NCI-H345 (cell line): ENCODE measurements at regions not wholly inside any gene's neighbourhood (a gene's known extent, or its start where the extent isn't known, plus 50 kb on each side); places are given as distances from the start of the nearest gene placed in this dataset.

Source experiments
- DNase-seq: peaks from one replicate; lab custom pipeline; 2025; lab: John Stamatoyannopoulos, UW

DNA sequence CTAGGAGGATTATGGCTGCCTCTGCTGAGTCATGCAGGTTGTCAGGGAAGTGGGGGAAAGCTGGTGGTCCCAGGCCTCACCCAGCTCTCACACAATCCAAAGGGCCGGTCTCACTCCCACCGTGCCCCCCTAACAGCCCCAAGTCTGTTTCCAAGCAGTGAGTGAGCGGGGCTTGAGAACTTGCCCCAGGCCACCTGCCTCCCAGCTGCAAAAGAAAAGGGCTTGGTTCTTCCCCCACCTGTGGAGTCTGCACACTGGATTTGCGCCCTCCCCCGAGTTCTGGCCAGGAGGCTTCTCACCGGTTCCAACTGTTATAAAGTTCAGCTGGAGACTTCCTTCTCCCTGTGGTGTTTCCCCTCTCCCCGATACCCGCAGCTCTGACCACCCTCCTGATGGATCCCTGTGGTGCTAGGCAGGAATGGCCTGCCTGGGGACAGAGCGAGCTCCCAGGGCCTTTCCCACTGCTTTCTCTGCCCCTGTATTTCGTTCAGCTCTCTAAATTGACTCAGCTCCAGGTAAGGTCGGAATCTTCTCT is 222.3 kb downstream of the BARHL2 start:
- no peak for DNase-seq

DNA sequence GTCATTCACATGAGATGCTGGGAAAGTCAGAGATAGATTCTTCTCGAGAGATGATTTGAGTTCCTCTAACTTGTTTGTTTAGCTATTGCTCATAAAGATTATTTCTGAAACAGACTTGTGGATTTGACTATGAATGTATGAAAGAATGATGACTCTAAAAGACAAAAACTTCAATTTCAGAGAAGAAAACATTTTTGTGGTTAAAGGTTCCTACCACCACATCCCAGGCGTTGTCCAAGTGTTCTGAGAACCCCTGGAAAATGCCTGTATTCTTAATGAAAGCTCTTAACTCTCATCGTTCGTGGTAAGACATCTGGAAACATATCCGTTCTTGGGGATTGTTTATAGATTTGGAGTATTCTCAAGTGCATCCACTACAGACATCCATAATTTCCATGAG is 228.7 kb downstream of the BARHL2 start:
- no peak for DNase-seq

DNA sequence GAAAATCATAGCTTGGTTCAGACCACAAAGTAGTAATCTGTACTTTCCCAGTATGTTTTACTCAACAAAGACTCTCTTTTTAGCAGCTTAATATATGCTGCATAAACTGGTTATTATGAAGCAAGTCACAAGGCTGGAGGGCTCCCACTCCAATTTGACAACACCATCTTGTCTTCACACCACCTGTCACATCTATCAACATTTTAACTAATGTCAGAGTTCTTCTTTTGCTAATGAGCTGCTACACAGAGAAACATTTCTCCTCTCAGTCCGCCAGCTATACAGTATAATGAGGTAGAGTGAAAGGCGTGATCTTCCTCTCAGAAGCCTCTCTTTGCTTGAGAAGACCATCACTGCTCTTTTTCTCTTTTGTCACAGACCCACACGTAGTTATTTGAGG is 230.1 kb downstream of the BARHL2 start:
- DNase-seq: no peak

DNA sequence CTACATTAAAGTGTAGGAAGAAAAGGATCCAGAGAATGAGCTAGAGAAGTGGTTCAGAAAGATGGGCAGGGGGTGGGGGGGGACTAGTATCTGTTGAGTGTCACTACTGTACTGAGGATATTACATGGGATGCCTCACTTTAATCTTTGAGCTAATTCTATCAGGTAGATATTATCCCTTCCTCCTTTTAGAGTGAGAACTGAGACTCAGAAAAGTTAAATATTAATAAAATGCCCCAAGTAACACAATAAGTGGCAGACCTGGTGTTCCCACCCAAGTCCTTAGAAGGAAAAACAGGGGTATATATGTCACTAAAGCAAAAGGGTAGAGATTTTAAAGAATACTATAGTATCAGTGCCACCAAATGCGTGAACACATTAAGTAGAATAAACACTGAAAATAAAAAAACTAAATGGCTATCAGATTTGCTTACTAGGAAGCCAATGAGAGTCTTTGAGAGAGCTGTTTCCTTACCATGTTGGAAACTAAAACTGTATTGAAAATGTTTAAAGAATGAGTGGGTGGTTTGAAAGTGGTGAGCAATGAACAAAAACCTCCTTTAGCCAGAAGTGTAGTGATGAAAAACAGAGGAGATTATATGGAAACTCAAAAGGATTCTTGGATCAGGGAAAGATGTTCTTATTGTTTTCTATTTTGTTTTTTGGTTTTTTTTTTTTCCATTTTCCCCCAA is 230.8 kb downstream of the BARHL2 start:
- DNase-seq: no peak

DNA sequence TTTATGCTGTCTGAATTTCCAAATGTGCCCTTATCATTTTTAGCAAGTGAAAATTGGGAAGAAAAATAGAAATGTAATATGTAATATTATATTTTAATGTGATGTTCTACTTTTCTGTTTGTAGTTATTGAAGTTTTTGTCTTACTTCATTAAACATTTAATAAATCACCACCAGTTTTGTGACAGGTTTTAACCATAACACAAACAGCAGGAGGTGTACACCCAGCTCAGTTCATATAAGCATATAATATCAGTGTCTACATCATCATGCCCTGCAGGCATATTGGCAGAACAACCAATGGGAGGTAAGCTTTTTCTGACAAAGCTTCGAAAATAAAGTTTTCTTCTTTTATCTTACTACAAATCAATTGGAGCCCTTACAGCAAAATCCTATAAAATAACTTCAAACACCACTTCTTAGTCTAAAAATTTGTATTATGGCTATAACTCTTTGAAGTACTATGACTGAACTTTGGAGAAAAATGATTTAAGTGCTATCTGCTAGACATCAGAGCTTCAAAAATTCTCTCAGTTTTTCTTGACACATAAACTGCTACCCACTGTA is 236.7 kb downstream of the BARHL2 start:
- no peak for DNase-seq

DNA sequence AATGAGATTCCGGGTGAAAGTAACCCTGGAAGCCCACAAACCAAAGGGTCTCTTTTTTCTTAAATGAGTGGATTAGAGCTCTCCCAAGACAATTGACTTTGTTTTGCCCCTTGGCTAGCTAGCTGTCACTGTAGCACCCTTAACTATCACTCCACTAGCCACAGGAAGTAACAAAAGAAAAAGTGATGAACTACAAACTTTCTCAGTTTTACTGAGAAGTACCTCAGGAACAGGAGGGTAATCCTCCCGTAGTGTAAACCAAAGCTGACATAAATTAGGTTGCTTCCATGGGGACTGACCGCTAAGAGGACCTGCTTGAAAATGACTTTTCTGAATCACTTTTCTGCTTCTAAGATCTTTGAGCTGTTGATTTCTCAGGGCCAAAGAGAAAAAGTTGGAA is 240.1 kb downstream of the BARHL2 start:
- DNase-seq: no peak

DNA sequence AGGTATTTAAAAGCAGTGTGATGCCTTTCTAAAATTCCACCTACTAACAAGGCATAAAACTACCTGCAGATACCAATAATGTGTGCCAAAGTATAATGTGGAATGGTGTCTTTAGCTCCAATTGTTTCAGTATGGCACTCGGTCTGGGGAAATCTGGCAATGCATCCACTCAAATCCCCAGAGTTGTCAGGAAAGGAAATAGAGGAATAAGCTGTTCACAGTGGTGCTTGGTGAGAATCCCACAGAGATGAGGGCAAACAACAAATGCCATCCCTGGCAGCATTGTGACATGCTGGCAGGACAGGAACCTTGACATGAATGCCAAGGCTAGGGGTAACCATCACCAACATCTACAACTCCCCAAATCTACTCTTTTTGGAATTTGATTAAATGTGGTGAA is 240.7 kb downstream of the BARHL2 start:
- DNase-seq: no peak

DNA sequence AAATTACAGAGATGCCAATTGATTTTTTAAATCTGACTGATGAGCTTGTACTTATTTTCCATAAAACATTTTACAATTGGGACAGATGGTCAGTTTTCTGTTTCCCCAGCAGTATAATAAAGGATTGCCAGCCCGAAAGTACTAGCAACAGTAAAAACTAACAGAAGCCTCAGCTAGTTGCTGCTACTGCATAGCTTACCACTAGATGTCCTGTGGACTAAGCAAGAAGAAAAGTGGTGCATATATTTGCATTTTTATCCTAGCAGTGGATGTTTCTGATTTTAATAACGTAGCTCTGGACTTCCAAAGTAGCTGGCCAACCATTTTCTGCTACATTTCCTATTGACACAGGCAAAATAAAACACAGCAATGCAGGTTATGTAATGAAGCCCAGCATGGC is 241.5 kb downstream of the BARHL2 start:
- DNase-seq: peak; percentile 2

DNA sequence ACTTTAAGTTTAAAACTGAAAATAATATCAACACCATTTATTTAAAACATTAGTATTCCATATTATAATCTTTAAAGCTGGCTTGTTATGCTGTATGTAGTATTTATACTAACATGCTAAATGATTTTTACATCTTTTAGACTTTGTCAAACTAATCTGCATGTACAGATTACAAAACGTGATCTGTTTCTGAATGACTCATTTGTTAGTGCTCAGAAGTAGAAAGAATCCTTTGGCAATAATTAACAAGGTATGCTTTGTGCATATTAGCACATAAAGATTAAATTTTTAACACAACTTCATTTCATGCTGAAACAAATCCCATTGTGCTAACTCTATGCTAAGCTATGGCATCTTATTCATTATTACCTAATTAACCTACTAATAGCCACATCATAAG is 242.4 kb downstream of the BARHL2 start:
- no peak for DNase-seq

DNA sequence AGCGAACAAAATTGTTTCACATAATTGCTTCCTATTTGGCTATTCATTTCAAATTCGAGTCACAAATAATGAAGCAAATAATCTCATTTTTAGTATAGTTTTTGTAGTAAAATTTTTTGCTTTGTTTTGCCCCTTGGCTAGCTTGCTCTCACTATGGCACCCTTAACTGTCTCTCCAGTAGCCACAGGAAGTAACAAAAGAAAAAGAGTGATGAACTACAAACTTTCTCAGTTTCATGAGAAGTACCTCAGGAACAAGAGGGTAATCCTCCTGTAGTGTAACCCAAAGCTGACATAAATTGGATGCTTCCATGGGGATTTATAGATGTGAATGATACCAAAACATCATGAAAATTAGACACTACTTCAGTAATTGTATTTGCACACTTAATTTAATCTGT is 242.9 kb downstream of the BARHL2 start:
- no peak for DNase-seq

DNA sequence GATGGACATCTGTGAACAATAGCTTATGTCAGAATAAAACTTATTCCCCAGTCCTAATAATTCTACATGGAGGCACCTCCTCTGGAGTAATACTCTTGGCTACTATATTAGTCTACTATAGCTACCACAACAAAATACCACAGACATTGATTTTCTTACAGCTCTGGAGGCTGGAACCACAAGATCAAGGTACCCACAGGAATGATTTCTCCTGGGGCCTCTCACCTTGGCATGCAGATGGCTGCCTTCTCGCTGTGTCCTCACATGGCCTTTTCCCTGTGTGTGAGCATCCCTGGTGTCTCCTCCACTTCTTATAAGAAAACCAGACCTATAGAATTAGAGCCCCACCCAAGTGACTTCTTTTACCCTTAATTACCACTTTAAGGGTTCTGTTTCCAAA is 244.3 kb downstream of the BARHL2 start:
- no peak for DNase-seq

DNA sequence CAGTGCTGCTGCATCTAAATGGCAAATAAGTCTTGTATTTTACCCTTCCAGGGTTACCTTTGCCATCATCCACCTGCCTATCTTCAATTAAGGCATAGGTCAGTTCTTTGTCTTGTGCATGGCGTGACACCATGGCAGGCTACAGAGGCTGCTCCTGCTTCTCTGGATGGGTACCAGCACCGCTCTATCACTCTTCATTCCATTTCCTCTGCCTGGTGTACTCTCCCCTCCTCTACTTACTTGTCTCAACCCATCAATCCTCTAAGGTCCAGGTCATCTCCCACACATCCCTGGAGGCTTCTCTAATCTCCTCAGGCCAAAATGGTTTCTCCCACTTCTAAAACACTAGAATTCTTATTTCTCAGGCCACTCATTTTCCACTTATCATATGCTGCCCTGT is 257.5 kb downstream of the BARHL2 start:
- DNase-seq: no peak

DNA sequence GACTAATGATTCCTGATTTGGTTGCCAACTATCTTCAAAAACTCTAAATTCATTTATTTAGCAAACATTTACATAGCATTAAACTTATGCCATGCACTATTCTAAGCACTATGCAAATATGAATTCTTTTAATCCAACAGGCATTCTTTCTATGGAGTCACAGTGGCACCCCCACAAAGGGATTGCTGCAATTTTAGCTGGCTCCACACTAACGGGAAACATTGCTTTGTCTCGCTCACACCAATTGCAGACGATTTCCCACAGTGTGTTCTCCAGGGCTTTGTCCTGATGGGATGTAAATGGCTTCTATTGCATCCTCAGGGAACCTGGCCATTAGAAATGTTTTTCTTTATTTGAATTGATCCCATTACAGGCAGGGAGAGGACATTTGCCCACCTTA is 259.1 kb downstream of the BARHL2 start:
- no peak for DNase-seq

DNA sequence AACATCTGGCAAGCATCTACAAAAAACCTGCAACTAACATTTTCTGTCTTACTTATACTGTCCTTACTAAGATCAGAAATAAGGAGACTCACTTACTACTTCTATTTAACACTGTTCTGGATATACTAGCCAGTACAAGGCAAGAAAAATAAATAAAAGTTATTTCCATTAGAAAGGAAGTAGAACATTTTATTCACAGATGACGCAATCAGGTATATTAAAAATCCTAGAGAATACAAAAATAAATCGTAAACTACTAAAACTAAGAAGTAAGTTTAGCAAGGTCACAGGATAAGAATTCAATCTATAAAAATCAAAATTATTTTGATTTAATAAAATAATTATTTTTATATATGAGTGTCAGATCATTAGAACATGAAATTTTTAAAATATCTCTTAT is 264.6 kb downstream of the BARHL2 start:
- DNase-seq: no peak

DNA sequence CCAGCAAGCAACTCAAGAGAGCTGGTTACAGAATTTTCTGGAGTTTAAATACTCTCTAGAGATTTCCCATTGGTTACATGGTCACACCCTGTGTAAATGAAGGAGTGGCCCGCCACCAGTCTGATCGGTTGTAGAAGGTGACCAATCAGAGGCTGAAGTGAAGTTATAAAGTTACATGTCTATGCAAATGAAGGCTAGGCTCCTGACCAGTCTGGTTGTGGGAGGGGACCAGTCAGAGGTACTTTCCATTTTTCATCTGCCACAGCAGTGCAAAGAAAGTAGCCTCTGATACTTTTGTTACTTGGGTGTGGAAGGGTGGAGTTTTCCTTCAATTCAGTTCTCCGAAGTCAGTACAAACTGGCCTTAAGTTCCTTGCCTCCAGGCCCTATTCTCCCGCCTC is 273.7 kb downstream of the BARHL2 start:
- DNase-seq: no peak

DNA sequence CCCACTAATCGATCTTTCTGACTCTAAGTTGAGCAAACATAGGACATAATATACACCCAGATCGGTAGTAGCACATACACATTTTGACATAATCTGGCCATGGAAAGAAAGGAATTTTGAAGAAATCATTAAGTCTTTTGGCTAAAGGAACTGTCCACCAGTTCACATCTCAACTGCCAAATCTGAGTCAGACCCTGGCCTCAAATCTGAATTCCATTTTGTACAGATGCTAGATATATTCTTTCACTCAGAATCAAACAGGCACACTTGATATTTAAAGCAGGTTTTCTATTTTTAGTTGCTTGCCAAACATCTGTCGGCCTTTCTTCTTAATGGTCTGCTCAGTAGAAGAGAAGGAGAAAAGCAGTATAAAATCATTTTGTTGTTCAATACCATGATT is 281.8 kb downstream of the BARHL2 start:
- DNase-seq: no peak

DNA sequence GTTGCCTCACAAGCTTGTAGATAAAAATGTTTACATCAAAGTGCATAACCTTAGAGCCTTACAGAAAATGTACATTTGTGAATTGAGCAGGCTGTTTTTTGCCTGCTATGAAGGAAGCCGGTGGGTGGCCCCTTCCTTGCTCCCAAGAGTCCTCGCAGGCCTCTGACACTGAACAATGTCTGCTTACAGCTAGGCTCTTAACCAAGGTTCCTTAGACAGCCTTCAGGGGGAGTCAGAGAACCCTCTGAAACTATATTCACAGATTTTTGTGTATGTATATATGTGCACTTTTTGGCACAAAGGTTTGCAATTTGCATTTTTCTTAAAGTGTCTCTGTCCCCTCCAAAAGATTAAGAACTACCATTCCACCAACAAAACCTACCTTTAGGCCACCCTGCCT is 282.6 kb downstream of the BARHL2 start:
- no peak for DNase-seq

DNA sequence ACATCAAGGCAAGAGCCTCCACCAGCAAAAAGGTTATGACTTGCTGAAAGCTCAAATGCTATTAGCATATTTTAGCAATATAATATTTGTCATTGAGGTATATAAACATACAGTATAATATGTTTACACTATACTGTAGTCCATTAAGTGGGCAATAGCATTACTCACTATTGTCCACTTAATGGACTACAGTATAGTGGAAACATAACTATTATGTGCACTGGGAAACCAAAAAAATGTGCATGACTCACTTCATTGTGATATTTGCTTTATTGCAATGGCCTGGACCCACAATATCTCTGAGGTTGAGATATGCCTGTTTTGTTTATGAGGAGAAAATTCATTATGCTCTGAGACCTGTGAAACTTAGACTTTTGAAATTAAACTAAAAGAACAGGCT is 300.0 kb downstream of the BARHL2 start:
- DNase-seq: no peak

DNA sequence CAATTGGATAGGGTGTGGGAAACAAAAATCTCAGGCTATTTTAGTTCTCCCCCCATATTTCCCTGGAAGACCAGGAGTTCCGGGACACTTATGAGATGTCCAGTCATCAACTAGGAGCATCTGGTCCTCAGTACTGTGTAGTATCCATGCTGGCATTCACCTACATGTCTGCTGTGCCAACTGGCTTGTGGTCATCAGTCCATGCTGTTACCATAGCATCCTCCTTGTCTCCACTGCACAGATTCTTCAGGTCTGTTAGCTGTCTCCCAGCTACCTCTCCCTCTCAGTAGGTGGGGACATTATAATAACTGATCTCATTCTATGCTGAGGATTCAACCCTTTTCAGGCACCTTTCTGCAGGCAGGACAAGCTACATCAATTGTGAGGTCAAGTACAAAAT is 302.9 kb downstream of the BARHL2 start:
- no peak for DNase-seq

DNA sequence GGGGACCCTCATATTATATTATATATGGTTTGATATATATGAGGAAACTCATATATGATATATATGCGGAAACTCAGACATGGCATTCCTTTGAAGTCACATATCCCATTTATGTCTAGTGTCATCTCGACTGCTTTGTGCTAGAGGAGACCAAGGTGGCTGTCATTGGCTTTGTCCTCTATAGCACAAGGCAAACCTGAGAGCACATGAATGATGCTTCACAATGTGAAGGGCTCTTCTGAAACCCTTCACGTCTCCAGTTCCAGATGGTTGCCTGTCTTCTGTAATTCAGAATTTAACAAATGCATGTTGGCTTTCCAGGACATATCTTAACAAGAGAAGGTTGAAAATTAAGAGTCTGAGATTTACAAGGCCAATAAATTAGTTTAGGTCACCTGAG is 303.6 kb downstream of the BARHL2 start:
- peak; percentile 49 for DNase-seq

DNA sequence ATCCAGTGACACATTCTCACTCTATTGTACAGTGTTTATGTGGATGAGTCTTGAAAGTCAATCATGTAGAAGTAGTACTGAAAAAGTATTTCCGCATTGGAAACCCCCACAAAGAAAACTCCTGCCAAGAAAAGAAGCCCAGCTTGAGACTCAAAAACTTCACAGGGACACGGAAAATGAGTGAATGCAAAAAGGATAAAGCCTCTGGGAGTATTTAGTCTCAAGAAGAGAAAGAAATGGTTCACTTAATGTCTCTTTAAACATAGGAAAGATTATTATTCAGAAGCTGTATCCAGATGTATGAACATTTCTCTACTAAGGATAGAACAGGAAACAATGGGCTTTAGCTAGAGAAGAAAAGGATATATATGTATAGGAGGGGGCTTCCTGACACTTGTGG is 304.5 kb downstream of the BARHL2 start:
- DNase-seq: no peak

DNA sequence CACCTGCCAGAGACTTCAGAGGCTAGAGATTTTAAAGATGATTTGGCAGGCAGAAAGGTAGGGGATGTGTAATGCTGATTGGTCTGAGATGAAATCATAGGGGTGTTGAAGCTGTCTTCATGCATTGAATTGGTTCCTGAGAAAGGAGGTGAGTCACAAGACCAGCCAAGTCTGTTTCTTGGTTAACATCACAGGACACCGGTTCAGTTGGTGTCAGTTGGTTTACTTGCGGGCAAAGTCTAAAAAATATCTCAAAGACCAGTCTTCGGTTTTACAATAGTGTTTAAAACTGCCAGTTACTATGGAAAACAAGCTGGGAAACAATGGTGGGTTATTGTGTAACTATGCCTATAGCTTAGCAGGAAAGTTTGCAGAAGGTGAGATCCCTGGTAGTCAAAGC is 305.9 kb downstream of the BARHL2 start:
- DNase-seq: no peak

DNA sequence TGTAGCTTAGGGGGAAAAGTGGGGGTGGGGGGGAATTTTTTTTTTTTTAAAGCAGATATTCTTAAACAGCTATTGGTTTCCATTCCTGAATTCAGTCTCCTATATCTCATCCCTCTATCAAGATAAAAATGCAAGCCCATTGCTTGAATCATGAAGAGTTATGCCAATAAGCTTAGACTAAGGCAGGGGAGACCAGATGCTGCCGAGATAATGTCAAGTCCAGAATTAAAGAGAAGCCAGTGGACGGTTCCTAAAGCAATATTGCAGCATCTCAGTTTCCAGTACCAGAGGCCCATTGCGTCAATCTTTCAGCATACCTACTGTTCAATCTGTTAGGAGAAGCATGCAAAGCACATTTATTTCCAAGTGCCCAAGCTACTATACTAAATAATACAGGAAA is 309.4 kb downstream of the BARHL2 start:
- DNase-seq: no peak

DNA sequence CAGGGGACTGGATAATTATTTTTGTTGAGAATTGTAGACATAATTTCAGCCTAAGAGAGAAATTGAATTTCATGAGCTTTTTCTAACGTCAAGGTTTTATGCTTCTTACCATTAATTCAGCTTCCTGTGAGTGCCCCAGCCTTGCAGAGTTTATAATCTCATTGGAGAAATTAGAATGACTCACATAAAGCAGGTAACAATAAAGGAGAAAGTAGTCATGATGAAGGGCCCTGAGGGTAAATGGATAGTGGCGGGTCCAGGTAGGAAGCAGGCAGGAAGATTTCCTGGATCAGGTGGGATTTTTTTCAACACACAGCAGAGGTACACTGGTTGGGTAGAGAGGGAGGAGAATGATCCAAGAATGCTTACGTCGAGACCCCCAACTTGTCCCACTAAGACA is 311.4 kb downstream of the BARHL2 start:
- DNase-seq: no peak
